Posterior cingulate gyrus (tissue), 11 donors: ENCODE measurements at regions not wholly inside any gene's neighbourhood (a gene's known extent, or its start where the extent isn't known, plus 50 kb on each side); places are given as distances from the start of the nearest gene placed in this dataset.

Experiments
- DNase-seq, 10 donors: peaks; one replicate each; pipeline versions ENCODE4 v3.0.0 to v3.0.0-alpha.2; 2020 to 2021; ENCODE audit warnings: mixed read lengths in 3 of 10
- intact Hi-C: fragments of 100-400 bp; cut with DNase I; formaldehyde crosslinking; loops from one replicate; pipeline ENCODE4 v1.15.1; 2023

GRCh38 chr15:58235961-58236360 lies 97.8 kb downstream of the AQP9 start:
- intact Hi-C loops: no loop called here
- DNase-seq: no peak

GRCh38 chr15:58240191-58240932 lies 102.2 kb downstream of the AQP9 start:
- no peak for DNase-seq
- intact Hi-C loops: no loop called here

- intact Hi-C loops: no loop called here
- DNase-seq: no peak
These were observed 103.7 kb downstream of the AQP9 start for GRCh38 chr15:58241872-58242271.

- DNase-seq: no peak
- intact Hi-C loops: no loop called here
These were observed 104.9 kb downstream of the AQP9 start for GRCh38 chr15:58243070-58243469.

- no peak for DNase-seq
- intact Hi-C loops: no loop called here
These were observed 106.4 kb downstream of the AQP9 start for GRCh38 chr15:58244536-58244935.

- no peak for DNase-seq
- intact Hi-C loops: no loop called here
These were observed 107.9 kb downstream of the AQP9 start for GRCh38 chr15:58246041-58246440.

- intact Hi-C loops: no loop called here
- DNase-seq: peak in 7 of 10 donors; percentile 26 to 88 (median 40)
These were observed 110.0 kb downstream of the AQP9 start for GRCh38 chr15:58247855-58248842.

- DNase-seq: no peak
- intact Hi-C loops: no loop called here
These were observed 111.6 kb downstream of the AQP9 start for GRCh38 chr15:58249646-58250312.

- intact Hi-C loops: no loop called here
- no peak for DNase-seq
These were observed 114.6 kb downstream of the AQP9 start for GRCh38 chr15:58252586-58253323.

- no peak for DNase-seq
- intact Hi-C loops: no loop called here
These were observed 119.7 kb downstream of the AQP9 start for GRCh38 chr15:58257776-58258325.

- intact Hi-C loops: no loop called here
- no peak for DNase-seq
These were observed 120.5 kb downstream of the AQP9 start for GRCh38 chr15:58258501-58259292.

- DNase-seq: no peak
- intact Hi-C loops: no loop called here
These were observed 122.1 kb downstream of the AQP9 start for GRCh38 chr15:58260205-58260724.

- DNase-seq: no peak
- intact Hi-C loops: no loop called here
These were observed 122.6 kb downstream of the AQP9 start for GRCh38 chr15:58260725-58261267.

- no peak for DNase-seq
- intact Hi-C loops: no loop called here
These were observed 123.2 kb downstream of the AQP9 start for GRCh38 chr15:58261368-58261767.

- no peak for DNase-seq
- intact Hi-C loops: no loop called here
These were observed 126.1 kb downstream of the AQP9 start for GRCh38 chr15:58264053-58264971.

GRCh38 chr15:58267051-58267450 lies 128.9 kb downstream of the AQP9 start:
- intact Hi-C loops: no loop called here

GRCh38 chr15:58268746-58269267 lies 130.6 kb downstream of the AQP9 start:
- intact Hi-C loops: no loop called here
- no peak for DNase-seq

More at GRCh38 chr15:58267051-58267450, 128.9 kb downstream of the AQP9 start:
- no peak for DNase-seq
